Stromal cell of bone marrow (primary cell): ENCODE measurements at regions not wholly inside any gene's neighbourhood (a gene's known extent, or its start where the extent isn't known, plus 50 kb on each side); places are given as distances from the start of the nearest gene placed in this dataset.
"Not testable (repeated sequence)": the region's sequence is repeated elsewhere in the genome, so short reads cannot be mapped to it uniquely, and the experiment has no call there.

Experiments used
- DNase-seq: peaks from one replicate; pipeline ENCODE4 v3.0.0-alpha.2; 2012; ENCODE audit warnings: low read depth

DNA sequence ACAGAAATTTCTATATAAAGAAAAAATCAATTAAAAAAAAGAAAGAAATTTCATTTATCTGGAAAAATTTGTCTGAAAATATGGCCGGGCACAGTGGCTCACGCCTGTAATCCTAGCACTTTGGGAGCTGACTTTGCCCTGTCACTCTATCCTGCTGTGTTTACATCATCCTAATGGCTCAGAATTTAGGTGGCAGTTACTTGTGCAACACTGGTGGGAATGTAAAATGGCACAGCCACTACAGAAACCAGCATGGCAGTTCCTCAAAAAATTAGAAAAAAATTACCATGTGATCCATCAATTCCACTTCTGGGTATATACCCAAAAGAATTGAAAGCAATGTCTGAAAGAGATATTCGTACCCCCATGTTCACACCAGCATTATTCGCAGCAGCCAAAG, 405.2 kb upstream of the AUTS2 start:
- DNase-seq: no peak

DNA sequence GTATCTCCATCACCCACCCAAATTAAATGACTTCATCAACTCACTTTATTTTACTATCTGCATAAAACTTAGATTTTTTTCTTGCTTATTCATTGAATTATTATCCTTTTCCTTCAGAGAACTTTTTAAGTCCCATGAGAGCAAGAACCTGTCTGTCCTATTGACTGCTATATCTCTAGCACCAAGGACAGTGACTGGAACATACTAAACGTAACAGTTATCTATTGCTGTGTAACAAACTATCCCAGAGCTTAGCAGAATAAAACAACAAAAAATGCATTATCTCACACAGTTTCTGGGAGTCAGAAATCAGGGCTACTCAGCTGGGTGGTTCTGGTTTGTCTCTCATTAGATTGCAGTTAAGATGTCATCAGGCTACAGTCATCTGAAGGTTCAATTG, 401.7 kb upstream of the AUTS2 start:
- no peak for DNase-seq

DNA sequence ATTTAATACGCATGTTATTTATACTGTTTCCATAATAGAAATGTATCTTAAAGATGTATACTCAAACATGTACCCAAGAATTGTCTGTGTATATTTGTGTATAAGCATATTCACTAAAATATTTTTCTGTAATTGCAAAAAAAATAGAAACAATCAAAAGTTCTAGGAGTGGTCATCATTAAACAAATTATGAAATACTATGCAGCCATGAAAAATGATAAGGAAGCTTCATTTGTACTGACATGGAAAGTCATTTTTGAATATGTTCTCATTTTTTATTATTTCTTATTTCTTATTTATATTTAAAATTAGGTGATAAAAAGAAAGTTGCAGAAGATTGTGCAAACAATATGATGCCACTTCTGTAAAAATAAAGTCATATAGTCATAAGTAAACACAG, 400.0 kb upstream of the AUTS2 start:
- DNase-seq: no peak

DNA sequence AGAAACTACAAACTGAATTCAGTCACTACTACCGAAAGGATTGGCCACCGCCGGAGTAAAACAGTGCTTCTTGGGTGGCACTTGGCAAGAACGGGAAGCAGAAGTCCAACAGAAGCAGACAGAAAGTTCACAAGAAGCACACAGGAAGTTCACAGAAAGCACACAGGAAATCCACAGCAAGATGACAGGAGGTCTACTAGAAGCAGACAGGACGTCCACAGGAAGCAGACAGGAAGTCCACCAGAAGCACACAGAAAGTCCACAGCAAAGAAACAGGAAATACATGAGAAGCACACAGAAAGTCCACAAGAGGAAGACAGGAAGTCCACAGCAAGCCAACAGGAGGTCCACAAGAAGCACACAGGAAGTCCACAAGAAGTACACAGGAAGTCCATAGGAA, 399.2 kb upstream of the AUTS2 start:
- no peak for DNase-seq

DNA sequence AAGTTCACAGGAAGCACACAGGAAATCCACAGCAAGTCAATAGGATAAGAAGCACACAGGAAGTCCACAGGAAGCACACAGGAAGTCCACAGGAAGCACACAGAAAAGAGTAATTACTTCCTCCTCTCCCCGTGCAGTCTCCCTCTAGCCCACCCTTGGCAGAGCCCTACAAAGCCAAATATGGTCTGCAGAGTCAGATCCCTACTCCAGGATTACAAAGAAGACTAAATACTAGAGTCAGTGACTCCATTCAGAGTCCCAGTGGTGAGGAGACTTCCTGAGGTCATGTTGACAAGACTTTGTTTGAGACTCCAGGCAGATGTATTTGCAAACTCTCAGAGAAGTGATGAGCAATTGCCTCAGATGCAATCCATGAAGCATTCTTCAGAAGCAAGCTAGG, 398.6 kb upstream of the AUTS2 start:
- DNase-seq: no peak

GRCh38 chr7:69203871-69204270, 394.4 kb upstream of the AUTS2 start:
- DNase-seq: no peak

- DNase-seq: peak; percentile 46
These were observed 393.3 kb upstream of the AUTS2 start for GRCh38 chr7:69204943-69205342.

DNA sequence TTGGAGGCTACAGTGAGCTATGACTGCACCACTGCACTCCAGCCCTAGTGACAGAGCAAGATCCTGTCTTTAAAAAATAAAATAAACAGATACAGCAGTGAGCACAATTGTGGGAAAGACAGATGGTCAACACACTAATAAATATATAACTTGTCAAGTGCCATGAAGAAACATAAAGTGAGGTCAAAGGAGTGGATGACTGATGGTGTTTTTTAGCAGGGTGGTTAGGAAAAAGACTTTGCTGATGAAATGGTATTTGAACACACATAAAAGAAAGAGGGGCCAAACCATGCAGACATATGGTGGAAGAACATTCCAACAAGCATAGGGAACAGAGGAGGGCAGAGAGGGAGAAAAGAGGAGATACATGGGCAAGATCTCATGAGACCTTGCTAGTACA, 392.7 kb upstream of the AUTS2 start:
- no peak for DNase-seq

DNA sequence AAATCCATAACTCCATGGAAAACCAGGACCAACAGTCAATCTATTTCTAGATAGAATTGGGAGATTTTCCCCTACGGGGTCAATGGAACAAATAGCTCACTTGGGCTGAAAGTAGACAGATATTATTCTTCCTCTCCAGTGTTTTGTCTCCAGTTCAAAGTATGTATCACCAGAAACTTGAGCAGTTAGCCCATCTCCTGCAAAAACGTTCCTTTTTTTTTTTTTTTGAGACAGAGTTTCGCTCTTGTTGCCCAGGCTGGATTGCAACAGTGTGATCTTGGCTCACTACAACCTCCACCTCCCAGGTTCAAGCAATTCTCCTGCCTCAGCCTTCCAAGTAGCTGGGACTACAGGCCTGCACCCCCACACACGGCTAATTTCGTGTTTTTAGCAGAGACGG, 390.0 kb upstream of the AUTS2 start:
- no peak for DNase-seq

DNA sequence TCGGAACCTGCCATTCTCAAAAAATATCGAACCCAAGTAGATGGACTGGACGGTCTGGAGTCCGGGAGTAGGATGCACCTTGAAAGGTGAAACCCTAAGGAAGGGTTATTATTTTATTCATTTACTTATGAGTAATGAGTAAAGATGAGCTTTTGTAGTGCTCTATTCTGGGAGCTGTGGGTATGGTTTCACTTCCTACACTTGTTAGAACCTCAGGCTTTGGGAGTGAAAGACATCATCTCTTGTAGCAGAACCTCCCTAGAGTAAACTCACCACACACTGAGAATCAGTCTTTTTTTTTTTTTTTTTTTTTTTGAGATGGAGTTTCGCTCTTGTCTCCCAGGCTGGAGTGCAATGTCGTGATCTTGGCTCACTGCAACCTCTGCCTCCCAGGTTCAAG, 389.4 kb upstream of the AUTS2 start:
- no peak for DNase-seq

DNA sequence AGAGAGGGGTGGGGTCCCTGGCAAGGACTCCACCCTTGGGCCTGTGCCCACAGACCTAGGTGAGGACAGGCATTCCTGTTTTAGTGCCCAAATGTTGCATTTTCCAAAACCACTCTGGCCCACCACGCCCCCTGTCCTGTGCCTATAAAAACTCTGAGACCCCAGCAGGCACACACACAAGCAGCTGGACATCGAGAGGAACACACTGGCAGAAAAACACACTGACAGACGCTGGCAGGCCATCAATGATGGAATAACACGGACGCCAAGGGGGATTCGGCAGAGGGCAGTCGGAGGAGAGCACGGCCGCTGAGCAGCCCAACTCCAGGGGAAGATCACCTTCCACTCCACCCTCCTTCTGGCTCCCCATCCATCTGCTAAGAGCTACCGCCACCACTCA, 386.9 kb upstream of the AUTS2 start:
- no peak for DNase-seq

GRCh38 chr7:69211739-69212138, 386.5 kb upstream of the AUTS2 start:
- DNase-seq: no peak

DNA sequence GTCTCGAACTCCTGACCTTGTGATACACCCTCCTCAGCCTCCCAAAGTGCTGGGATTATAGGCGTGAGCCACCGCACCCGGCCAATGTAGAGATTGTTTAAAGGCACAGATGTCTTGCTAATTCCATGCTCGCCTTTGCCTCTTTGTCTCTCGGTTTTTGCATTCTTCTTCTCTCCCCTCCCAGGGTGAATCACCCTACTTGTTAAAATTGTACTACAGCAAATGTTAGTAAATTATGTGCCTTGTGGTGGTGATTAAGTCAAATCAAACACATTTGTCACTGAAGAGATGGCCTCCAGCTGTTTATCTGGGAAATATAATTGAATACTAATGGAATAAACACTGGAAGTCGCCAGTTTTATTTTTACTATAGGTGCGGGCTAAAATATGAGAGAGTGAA, 384.4 kb upstream of the AUTS2 start:
- DNase-seq: no peak

DNA sequence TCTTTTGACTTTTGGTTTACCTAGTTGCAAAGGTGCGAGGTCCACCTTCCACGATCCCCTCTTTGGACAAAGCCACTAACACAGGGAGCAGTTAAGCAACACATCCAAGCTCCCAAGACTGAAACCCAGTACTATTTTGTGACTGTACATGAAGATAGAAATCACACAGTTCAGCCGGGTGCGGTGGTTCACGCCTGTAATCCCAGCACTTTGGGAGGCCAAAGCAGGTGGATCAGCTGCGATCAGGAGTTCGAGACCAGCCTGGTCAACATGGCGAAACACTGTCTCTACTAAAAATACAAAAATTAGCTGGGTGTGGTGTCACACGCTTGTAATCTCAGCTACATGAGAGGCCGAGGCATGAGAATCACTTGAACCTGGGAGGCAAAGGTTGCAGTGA, 382.8 kb upstream of the AUTS2 start:
- not testable (repeated sequence) for DNase-seq

DNA sequence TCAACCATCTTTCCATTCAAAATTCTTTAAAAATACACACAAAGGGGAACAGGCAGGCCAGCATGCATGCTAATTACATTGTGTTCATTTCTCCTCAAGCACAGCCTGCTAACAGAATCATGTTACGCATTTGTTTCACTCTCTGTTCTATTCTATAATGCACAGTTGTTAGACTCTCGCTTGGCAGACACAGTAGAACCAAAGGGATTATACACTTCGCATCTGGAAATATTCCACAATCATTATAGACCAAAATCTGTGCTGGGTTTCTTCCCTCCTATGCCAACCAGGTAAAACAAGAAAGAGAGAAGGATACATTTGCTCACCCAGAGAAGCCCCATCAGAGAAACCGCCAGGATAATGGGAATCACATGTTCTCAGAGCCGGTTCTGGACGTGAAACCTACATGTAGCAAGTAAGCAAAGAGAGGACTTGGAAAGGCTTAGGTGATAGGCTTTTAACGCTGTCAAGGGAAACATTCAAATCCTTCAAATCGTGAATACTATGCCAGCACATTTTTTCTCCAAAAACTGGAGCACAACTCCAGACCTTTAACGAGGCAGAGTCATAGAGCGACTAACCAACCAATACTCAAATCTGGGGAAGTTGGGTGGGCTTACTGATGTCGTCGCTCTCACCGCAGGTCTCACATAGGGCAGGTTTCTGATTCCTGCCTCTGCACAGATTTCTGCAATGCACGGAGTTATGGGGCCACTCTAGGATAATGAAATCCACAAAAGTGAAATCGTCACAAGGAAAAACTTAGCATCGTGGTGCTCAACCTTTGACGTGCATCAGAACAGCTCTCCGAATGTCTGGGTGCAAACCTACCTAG, 380.5 kb upstream of the AUTS2 start:
- no peak for DNase-seq

DNA sequence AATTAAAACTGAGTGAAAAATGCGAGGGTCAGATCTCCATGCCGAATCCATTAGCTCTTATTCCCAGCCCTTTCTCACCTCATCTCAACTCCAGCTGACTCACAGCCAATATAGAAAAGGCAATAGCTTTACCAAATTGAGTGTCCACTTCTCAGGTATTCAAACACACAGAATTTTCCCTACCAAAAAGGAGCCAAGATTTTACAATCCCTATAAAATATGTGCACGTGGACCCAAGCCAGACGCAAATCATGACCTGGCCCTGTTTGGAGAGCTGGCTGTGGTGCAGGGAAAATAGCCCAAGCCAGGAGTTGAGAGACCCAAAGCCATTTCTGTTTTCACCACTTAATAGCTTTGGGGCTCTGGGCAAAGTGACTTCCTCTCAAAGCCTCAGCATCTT, 379.7 kb upstream of the AUTS2 start:
- no peak for DNase-seq

GRCh38 chr7:69219381-69219780, 378.9 kb upstream of the AUTS2 start:
- DNase-seq: peak; percentile 16

DNA sequence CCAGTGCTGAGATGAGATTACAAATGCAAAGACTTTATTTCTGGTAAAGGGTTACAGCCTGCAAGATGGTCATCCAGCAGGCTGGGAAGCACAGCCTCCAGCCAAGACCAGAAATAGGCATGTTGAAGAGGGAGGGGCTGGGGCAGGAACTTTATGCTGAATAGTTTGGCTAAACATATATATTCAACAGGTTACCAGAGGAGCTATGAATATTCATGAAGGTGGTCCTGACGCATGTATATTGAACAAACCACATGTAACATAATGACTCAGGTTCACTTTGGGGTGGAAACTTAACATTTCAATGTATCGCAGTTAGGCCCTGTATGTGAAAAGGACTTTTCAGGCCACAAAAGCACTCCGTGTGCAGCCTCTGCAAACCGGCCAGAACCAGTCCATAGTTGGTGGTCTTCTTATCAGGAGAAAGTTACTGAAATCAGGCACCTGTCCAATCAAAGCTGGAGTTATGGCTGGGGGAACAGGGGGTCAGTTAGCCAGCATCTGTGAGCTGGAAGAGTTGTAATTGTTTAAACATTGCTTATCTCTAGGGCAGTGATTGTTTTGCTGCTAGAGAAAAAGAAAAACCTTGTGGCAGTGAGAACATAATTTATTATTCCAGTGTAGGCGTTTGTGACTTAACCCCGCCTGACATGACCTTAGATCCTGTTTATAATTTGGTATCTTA, 372.9 kb upstream of the AUTS2 start:
- no peak for DNase-seq

- no peak for DNase-seq
These were observed 370.0 kb upstream of the AUTS2 start for GRCh38 chr7:69228212-69228811.

DNA sequence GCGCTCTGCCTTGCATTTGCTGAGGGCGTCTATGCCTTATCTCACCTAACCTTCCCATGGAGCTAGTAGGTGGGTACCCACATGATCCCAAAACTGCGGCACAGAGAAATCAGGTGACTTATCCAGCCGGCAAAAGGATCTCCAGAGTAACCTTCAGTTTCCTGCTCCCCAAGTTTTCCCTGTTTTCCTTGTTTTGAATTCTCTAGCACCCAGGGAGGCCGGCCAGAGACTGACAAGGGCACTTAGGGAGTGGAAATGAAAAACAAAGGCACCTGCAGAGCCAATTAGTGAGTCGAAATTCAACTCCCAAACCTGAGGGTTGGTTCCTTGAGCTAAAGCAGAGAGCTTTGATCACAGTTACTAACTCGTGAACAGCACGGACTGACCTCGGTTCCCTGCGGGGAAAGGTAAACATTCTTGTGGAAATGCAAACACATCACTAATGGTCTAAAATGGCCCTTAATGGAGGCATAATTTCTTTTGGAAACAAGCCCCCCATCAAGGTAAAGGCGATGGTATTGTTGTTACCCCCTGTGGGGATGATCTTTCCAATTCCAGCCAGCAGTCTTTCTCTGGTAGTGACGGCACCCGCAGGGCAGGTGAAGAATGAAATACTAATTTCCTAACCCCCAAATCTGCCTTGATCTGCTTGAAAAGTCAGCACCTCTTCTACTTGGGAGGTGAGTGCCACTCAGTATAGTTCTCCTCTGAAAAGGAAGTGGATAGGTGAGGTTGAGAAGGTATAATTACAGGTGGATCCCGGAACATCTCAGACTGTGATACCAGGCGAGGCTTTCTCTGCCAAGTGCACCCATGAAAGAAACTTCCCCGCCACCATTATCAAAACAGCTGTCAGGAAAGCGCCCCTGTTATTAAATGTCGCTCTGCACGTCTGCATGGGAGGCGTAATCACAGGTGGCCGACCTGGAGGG, 365.6 kb upstream of the AUTS2 start:
- DNase-seq: no peak

DNA sequence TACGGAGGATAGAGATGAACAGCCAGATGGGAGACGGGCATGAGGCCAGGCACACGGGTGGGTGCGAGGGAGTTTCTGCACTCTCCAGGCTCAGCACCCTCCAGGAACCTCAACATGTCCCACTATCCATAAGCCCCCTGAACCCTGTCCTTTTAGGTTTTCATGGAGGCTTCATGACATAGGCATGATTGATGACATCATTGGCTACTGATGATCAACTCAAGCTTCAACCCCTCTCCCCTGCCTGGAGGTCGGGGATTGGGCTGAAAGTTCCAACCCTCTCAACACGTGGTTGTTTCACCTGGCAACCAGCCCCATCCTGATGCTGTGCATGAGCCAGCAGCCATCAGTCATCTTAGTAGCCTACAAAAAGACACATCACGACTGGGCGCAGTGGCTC, 360.7 kb upstream of the AUTS2 start:
- DNase-seq: no peak

- no peak for DNase-seq
These were observed 355.3 kb upstream of the AUTS2 start for GRCh38 chr7:69243016-69243415.
